ENCODE measurements at regions not wholly inside any gene's neighbourhood (a gene's known extent, or its start where the extent isn't known, plus 50 kb on each side); places are given as distances from the start of the nearest gene placed in this dataset.

DNA sequence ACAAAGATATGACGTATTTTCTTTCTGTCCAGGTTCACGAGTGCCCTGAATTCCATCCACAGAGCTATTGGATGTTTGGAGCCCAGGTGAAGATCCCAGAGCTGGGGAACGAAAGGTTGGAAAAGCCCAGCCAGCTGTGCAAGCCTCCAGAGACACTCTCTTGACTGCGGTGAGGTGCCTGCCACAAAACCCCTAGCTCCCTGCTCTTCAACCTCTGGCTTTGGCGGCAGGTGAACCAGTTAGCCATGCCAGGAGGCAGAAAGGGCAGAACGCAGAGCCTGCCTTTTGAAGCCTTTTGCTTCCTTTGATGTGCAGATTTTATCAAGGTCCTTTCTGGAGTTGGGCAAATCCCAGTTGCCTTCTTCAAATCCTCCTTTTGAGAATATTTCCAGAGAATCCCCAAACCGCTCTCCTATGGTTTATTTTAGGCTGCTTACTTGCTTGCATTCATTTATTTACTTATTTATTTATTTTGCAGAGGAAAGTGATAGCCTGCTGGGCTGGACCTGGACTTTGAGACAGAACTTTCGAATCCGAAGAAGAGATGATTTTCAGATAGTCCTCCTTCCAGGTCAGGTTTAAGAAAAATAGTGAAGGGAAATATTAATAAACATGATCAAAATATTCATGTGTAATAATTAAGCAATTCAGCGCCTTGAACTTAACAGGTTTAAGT lies 411.2 kb upstream of the TBX3 start:
- TF ChIP-seq, protein P1, sequence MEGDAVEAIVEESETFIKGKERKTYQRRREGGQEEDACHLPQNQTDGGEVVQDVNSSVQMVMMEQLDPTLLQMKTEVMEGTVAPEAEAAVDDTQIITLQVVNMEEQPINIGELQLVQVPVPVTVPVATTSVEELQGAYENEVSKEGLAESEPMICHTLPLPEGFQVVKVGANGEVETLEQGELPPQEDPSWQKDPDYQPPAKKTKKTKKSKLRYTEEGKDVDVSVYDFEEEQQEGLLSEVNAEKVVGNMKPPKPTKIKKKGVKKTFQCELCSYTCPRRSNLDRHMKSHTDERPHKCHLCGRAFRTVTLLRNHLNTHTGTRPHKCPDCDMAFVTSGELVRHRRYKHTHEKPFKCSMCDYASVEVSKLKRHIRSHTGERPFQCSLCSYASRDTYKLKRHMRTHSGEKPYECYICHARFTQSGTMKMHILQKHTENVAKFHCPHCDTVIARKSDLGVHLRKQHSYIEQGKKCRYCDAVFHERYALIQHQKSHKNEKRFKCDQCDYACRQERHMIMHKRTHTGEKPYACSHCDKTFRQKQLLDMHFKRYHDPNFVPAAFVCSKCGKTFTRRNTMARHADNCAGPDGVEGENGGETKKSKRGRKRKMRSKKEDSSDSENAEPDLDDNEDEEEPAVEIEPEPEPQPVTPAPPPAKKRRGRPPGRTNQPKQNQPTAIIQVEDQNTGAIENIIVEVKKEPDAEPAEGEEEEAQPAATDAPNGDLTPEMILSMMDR (IDR thresholded peaks at IDR 0.05), result no peak
- TF ChIP-seq POLR2A (IDR thresholded peaks at IDR 0.05) (no peak), POLR2AphosphoS5 (IDR thresholded peaks at IDR 0.05) (no peak)
